ENCODE measurements at regions not wholly inside any gene's neighbourhood (a gene's known extent, or its start where the extent isn't known, plus 50 kb on each side); places are given as distances from the start of the nearest gene placed in this dataset.

- Histone ChIP-seq H3K9me3 (ENCODE audit: control insufficient read depth in 4 of 4, low read length in 3 of 4) (peaks cover 0 to 2% (median 0%) of the 10 kb centered on the region in 4 donors), H3K4me1 (ENCODE audit: control insufficient read depth in 4 of 4, insufficient read depth in 4 of 4, low read length in 3 of 4) (no peaks in the 10 kb centered on the region), H3K9ac (ENCODE audit: low read depth in 1 of 2, low read length in 2 of 2) (no peak overlapping the region), H3K36me3 (ENCODE audit: control insufficient read depth in 4 of 4, insufficient read depth in 3 of 4, low read depth in 1 of 4, low read length in 3 of 4) (no peaks in the 10 kb centered on the region), H3K27me3 (ENCODE audit: control insufficient read depth in 4 of 4, insufficient read depth in 4 of 4, low read length in 3 of 4) (no peaks in the 10 kb centered on the region), H3K4me3 (ENCODE audit: low read depth in 1 of 3, low read length in 3 of 3) (no peak overlapping the region), H3K27ac (ENCODE audit: low read depth in 1 of 2, low read length in 2 of 2) (no peak overlapping the region)
- 86% methylated on average over 1 of the region's 1 CpG for whole genome bisulfite sequencing
- TF ChIP-seq GABPA (IDR thresholded peaks at IDR 0.05 in 1 of 2, conservative IDR thresholded peaks at IDR 0.05 in 1 of 2) (no peak), SP1 (IDR thresholded peaks at IDR 0.05) (no peak), TAF1 (conservative IDR thresholded peaks at IDR 0.05) (no peak), EGR1 (IDR thresholded peaks at IDR 0.05; ENCODE audit: low read depth in 2 of 2) (no peak), FOXA2 (IDR thresholded peaks at IDR 0.05) (no peak)
- no peak for DNase-seq (ENCODE audit: low spot score)
Observed at GRCh38 chr12:73083736-73084135, 811.6 kb downstream of the TRHDE start.

DNA sequence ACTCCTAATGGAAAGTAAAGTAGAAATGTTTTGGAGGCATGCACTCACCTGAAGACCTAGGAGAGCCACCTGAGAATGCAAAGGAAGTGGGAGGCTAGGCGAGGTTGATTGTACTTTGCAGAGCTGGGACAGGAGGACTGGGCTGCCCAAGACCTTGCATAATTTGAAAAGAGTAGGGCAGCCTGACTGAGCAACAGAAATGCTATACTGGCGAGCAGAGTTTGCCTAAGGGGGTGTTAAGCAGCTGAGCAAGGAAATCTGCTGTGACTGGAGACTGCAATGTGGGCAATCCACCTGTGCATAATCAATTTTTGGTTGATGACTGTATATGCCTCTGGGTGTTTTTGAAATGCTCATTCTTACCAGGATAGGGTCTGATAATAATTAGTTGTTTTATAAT is 834.1 kb downstream of the TRHDE start:
- no peaks in the 10 kb centered on the region for H3K27me3 ChIP-seq (ENCODE audit: control insufficient read depth in 4 of 4, insufficient read depth in 4 of 4, low read length in 3 of 4)
- H3K9ac ChIP-seq (ENCODE audit: low read depth in 1 of 2, low read length in 2 of 2): no peak overlapping the region
- no peaks in the 10 kb centered on the region for H3K9me3 ChIP-seq (ENCODE audit: control insufficient read depth in 4 of 4, low read length in 3 of 4)
- WGBS: 79% methylated on average over 2 of the region's 2 CpGs
- H3K36me3 ChIP-seq (ENCODE audit: control insufficient read depth in 4 of 4, insufficient read depth in 3 of 4, low read depth in 1 of 4, low read length in 3 of 4): no peaks in the 10 kb centered on the region
- H3K27ac ChIP-seq (ENCODE audit: low read depth in 1 of 2, low read length in 2 of 2): no peak overlapping the region
- DNase-seq (ENCODE audit: low spot score): no peak
- H3K4me3 ChIP-seq (ENCODE audit: low read depth in 1 of 3, low read length in 3 of 3): no peak overlapping the region
- TF ChIP-seq TAF1 (conservative IDR thresholded peaks at IDR 0.05): no peak
- no peak for TF ChIP-seq RXRA (IDR thresholded peaks at IDR 0.05)
- no peak for TF ChIP-seq JUND (IDR thresholded peaks at IDR 0.05)
- TF ChIP-seq ATF3 (IDR thresholded peaks at IDR 0.05): no peak
- TF ChIP-seq GABPA (IDR thresholded peaks at IDR 0.05 in 1 of 2, conservative IDR thresholded peaks at IDR 0.05 in 1 of 2): no peak
- TF ChIP-seq, protein P1, sequence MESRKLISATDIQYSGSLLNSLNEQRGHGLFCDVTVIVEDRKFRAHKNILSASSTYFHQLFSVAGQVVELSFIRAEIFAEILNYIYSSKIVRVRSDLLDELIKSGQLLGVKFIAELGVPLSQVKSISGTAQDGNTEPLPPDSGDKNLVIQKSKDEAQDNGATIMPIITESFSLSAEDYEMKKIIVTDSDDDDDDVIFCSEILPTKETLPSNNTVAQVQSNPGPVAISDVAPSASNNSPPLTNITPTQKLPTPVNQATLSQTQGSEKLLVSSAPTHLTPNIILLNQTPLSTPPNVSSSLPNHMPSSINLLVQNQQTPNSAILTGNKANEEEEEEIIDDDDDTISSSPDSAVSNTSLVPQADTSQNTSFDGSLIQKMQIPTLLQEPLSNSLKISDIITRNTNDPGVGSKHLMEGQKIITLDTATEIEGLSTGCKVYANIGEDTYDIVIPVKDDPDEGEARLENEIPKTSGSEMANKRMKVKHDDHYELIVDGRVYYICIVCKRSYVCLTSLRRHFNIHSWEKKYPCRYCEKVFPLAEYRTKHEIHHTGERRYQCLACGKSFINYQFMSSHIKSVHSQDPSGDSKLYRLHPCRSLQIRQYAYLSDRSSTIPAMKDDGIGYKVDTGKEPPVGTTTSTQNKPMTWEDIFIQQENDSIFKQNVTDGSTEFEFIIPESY (IDR thresholded peaks at IDR 0.05): no peak
- no peak for TF ChIP-seq EGR1 (IDR thresholded peaks at IDR 0.05; ENCODE audit: low read depth in 2 of 2)
- TF ChIP-seq SP1 (IDR thresholded peaks at IDR 0.05): no peak
- no peak for TF ChIP-seq FOXA2 (IDR thresholded peaks at IDR 0.05)
- TF ChIP-seq HNF4A (conservative IDR thresholded peaks at IDR 0.05): no peak
- no peak for TF ChIP-seq YY1 (IDR thresholded peaks at IDR 0.05)
- no peak for TF ChIP-seq MAX (IDR thresholded peaks at IDR 0.05)
- TF ChIP-seq RAD21 (IDR thresholded peaks at IDR 0.05): no peak
- TF ChIP-seq FOXA1 (IDR thresholded peaks at IDR 0.05): no peak
- TF ChIP-seq, protein P2, sequence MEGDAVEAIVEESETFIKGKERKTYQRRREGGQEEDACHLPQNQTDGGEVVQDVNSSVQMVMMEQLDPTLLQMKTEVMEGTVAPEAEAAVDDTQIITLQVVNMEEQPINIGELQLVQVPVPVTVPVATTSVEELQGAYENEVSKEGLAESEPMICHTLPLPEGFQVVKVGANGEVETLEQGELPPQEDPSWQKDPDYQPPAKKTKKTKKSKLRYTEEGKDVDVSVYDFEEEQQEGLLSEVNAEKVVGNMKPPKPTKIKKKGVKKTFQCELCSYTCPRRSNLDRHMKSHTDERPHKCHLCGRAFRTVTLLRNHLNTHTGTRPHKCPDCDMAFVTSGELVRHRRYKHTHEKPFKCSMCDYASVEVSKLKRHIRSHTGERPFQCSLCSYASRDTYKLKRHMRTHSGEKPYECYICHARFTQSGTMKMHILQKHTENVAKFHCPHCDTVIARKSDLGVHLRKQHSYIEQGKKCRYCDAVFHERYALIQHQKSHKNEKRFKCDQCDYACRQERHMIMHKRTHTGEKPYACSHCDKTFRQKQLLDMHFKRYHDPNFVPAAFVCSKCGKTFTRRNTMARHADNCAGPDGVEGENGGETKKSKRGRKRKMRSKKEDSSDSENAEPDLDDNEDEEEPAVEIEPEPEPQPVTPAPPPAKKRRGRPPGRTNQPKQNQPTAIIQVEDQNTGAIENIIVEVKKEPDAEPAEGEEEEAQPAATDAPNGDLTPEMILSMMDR (IDR thresholded peaks at IDR 0.05; ENCODE audit: low read depth, low read length, missing input control): no peak
- TF ChIP-seq NR2F2 (IDR thresholded peaks at IDR 0.05): no peak
- no peak for TF ChIP-seq HNF4G (IDR thresholded peaks at IDR 0.05)
- TF ChIP-seq, protein P3, sequence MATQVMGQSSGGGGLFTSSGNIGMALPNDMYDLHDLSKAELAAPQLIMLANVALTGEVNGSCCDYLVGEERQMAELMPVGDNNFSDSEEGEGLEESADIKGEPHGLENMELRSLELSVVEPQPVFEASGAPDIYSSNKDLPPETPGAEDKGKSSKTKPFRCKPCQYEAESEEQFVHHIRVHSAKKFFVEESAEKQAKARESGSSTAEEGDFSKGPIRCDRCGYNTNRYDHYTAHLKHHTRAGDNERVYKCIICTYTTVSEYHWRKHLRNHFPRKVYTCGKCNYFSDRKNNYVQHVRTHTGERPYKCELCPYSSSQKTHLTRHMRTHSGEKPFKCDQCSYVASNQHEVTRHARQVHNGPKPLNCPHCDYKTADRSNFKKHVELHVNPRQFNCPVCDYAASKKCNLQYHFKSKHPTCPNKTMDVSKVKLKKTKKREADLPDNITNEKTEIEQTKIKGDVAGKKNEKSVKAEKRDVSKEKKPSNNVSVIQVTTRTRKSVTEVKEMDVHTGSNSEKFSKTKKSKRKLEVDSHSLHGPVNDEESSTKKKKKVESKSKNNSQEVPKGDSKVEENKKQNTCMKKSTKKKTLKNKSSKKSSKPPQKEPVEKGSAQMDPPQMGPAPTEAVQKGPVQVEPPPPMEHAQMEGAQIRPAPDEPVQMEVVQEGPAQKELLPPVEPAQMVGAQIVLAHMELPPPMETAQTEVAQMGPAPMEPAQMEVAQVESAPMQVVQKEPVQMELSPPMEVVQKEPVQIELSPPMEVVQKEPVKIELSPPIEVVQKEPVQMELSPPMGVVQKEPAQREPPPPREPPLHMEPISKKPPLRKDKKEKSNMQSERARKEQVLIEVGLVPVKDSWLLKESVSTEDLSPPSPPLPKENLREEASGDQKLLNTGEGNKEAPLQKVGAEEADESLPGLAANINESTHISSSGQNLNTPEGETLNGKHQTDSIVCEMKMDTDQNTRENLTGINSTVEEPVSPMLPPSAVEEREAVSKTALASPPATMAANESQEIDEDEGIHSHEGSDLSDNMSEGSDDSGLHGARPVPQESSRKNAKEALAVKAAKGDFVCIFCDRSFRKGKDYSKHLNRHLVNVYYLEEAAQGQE (IDR thresholded peaks at IDR 0.05): no peak
- H3K4me1 ChIP-seq (ENCODE audit: control insufficient read depth in 4 of 4, insufficient read depth in 4 of 4, low read length in 3 of 4): no peaks in the 10 kb centered on the region
